Right lobe of liver (tissue), 4 donors: ENCODE measurements at regions not wholly inside any gene's neighbourhood (a gene's known extent, or its start where the extent isn't known, plus 50 kb on each side); places are given as distances from the start of the nearest gene placed in this dataset.

Experiments used
- CTCF ChIP-seq, 4 donors: fragments of 200-600 bp in 3 of 4; fragments of 450-650 bp in 1 of 4; IDR thresholded peaks; one replicate each; pipeline versions ENCODE4 v1.5.1 to v1.8.0; 2016 to 2022; ENCODE audit warnings: antibody characterized with exemption in 4 of 4, mild to moderate bottlenecking in 2 of 4
- POLR2A ChIP-seq: fragments of 450-650 bp; IDR thresholded peaks from one replicate; pipeline ENCODE4 v1.6.1; 2017; ENCODE audit warnings: antibody characterized with exemption, mild to moderate bottlenecking
- donor health status: DM: no; HTN: no; CAD: no.
- donor health status: DM: no; HTN: no; CAD: no.
- donor health status: DM: no; HTN: yes; CAD: no.

- TF ChIP-seq CTCF (IDR thresholded peaks at IDR 0.05) (no peak), POLR2A (no peak)
Measured at GRCh38 chr10:22133749-22134624, 83.8 kb downstream of the EBLN1 start.
